ENCODE measurements at regions not wholly inside any gene's neighbourhood (a gene's known extent, or its start where the extent isn't known, plus 50 kb on each side); places are given as distances from the start of the nearest gene placed in this dataset.

DNA sequence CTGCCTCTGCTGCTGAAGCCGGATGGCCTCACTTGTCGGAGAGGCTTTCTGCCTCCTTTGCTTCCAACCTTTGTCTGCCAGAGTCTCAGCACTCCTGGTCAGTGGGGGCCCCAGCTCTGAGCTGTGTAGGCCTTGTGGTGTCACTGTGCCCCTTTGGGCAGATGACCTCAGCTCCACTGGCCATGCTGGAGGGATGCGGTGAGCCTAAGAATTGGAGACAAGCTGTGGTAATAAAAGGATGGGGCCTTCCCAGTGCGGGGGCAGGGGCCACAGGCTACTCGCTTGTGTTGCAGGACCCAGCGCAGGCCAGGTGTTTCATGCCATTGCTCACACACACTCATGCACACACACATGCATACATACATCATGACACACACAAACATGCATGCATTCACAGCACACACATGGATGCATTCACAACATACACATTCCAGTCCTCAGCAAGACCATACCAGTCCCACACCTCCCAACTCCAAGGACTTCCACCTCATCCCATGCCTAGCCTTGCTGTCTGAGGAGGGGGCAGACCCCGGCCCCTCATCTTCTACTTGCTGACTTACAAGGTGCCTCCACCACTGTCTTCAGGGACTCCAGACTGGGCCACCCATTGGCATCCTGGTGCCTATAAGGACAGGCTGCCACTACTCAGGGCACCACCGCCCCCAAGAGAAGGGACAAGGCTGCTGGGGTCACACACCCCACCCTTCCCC is 237.7 kb downstream of the SYK start:
- Histone ChIP-seq H3K4me3 (ENCODE audit: low read depth, low read length) (no peak overlapping the region), H3K27me3 (ENCODE audit: control insufficient read depth, insufficient read depth, low read length) (no peaks in the 10 kb centered on the region), H3K27ac (ENCODE audit: insufficient read depth, low read length, poor library complexity, severe bottlenecking) (no peak overlapping the region), H3K36me3 (ENCODE audit: control insufficient read depth, insufficient read depth, low read length) (no peaks in the 10 kb centered on the region), H3K4me1 (ENCODE audit: control insufficient read depth, insufficient read depth, low read length, poor library complexity, severe bottlenecking) (peaks cover 8% of the 10 kb centered on the region), H3K9me3 (ENCODE audit: control insufficient read depth in 2 of 2, low read length in 2 of 2) (no peaks in the 10 kb centered on the region)
- Mint-ChIP-seq H3K27ac (no peak overlapping the region), H3K4me1 (peaks cover 0 to 10% (median 4%) of the 10 kb centered on the region in 4 donors), H3K4me3 (no peak overlapping the region), H3K9me3 (peaks cover 0 to 3% (median 0%) of the 10 kb centered on the region in 7 donors), H3K27me3 (peaks cover 20% of the 10 kb centered on the region), H3K36me3 (no peaks in the 10 kb centered on the region)
- ATAC-seq (ENCODE audit: low read depth in 2 of 2): no peak
- no peak for DNase-seq

DNA sequence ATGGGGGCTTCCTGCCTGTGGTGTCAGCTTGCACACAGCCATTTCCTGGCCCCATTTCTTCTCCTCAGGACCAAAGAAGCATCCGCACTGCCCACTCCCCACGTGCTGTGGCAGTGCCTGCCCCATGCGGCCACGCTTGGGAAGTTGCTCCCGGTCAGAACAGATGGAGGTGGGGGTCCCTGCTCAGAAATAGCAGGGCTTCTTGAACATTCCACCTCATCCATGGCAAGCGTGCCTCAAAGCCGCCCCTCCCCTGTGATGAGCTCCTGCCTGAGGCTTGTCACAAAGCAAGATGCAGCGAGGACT is 238.2 kb downstream of the SYK start:
- Mint-ChIP-seq H3K27ac (no peak overlapping the region), H3K36me3 (no peaks in the 10 kb centered on the region), H3K27me3 (peaks cover 23% of the 10 kb centered on the region), H3K4me1 (peaks cover 0 to 10% (median 4%) of the 10 kb centered on the region in 4 donors), H3K9me3 (peaks cover 0 to 2% (median 0%) of the 10 kb centered on the region in 7 donors), H3K4me3 (no peak overlapping the region)
- DNase-seq (no peak), ATAC-seq (ENCODE audit: low read depth in 2 of 2) (no peak)
- no peak overlapping the region for H3K4me3 ChIP-seq (ENCODE audit: low read depth, low read length)
- no peaks in the 10 kb centered on the region for H3K9me3 ChIP-seq (ENCODE audit: control insufficient read depth in 2 of 2, low read length in 2 of 2)
- peaks cover 1% of the 10 kb centered on the region for H3K27me3 ChIP-seq (ENCODE audit: control insufficient read depth, insufficient read depth, low read length)
- no peak overlapping the region for H3K27ac ChIP-seq (ENCODE audit: insufficient read depth, low read length, poor library complexity, severe bottlenecking)
- H3K36me3 ChIP-seq (ENCODE audit: control insufficient read depth, insufficient read depth, low read length): no peaks in the 10 kb centered on the region
- H3K4me1 ChIP-seq (ENCODE audit: control insufficient read depth, insufficient read depth, low read length, poor library complexity, severe bottlenecking): peaks cover 8% of the 10 kb centered on the region

DNA sequence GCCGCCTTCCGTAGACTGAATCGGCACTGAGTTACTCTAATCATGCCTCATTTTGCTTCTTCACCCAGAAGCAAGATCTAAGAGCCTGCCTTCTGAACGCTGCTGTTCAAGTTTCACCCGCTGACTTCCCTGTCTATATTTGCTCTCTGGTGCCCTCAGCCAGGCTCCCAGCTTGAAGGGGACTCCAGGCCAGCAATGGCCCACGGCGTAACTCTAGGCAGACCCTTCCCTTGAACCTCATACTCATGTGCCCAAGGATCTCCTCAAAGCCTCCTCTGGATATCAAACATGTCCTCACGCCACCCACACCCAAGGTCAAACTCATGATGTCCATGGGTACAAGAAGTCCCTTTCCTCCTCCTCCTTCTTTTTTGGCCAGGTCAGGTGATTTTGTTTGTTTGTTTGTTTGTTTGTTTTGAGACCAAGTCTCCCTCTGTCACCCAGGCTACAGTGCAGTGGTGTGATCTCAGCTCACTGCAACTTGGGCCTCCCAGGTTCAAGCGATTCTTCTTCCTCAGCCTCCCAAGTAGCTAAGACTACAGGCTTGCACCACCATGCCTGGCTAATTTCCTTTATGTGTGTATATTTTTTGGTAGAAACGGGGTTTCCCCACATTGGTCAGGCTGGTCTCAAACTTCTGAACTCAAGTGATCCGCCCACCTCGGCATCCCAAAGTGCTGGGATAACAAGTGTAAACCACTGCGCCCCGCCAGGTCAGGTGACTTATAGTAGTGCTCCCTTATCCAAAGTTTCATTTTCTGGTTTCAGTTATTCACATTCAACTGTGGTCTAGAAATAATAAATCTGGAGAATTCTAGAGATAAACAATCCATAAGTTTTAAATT is 239.0 kb downstream of the SYK start:
- Histone ChIP-seq H3K4me3 (ENCODE audit: low read depth, low read length) (no peak overlapping the region), H3K27me3 (ENCODE audit: control insufficient read depth, insufficient read depth, low read length) (peaks cover 8% of the 10 kb centered on the region), H3K27ac (ENCODE audit: insufficient read depth, low read length, poor library complexity, severe bottlenecking) (no peak overlapping the region), H3K4me1 (ENCODE audit: control insufficient read depth, insufficient read depth, low read length, poor library complexity, severe bottlenecking) (peaks cover 8% of the 10 kb centered on the region), H3K36me3 (ENCODE audit: control insufficient read depth, insufficient read depth, low read length) (no peaks in the 10 kb centered on the region), H3K9me3 (ENCODE audit: control insufficient read depth in 2 of 2, low read length in 2 of 2) (no peaks in the 10 kb centered on the region)
- H3K27me3 Mint-ChIP-seq: peaks cover 28% of the 10 kb centered on the region
- no peak overlapping the region for H3K4me3 Mint-ChIP-seq
- no peaks in the 10 kb centered on the region for H3K36me3 Mint-ChIP-seq
- H3K4me1 Mint-ChIP-seq: peaks cover 0 to 10% (median 4%) of the 10 kb centered on the region in 4 donors
- no peak for ATAC-seq (ENCODE audit: low read depth in 2 of 2)
- no peak overlapping the region for H3K27ac Mint-ChIP-seq
- DNase-seq: no peak
- peaks cover 0 to 2% (median 0%) of the 10 kb centered on the region in 7 donors for H3K9me3 Mint-ChIP-seq

DNA sequence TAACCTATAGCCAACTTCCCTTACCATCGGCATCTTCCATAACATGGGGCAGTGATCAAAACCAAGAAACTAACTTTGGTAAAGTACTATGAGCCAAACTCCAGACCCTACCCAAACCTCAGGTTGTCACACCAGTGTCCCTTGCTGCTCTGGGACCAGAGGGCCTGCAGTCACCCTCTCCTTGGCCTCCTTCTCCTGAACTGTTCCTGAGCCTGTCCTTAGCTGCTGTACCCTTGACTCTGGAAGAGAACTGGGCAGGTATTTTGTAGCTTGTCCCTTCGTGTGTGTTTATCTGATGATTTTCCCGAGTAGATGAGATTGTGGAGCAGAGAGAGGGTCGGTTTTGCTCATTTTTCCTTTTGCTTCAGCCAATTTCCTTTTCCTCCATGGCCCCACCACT is 240.4 kb downstream of the SYK start:
- no peak overlapping the region for H3K4me3 Mint-ChIP-seq
- Histone ChIP-seq H3K9me3 (ENCODE audit: control insufficient read depth in 2 of 2, low read length in 2 of 2) (no peaks in the 10 kb centered on the region), H3K4me1 (ENCODE audit: control insufficient read depth, insufficient read depth, low read length, poor library complexity, severe bottlenecking) (peaks cover 5% of the 10 kb centered on the region), H3K27ac (ENCODE audit: insufficient read depth, low read length, poor library complexity, severe bottlenecking) (no peak overlapping the region), H3K4me3 (ENCODE audit: low read depth, low read length) (no peak overlapping the region), H3K27me3 (ENCODE audit: control insufficient read depth, insufficient read depth, low read length) (peaks cover 13% of the 10 kb centered on the region), H3K36me3 (ENCODE audit: control insufficient read depth, insufficient read depth, low read length) (no peaks in the 10 kb centered on the region)
- H3K9me3 Mint-ChIP-seq: peaks cover 0 to 2% (median 0%) of the 10 kb centered on the region in 7 donors
- H3K36me3 Mint-ChIP-seq: no peaks in the 10 kb centered on the region
- peaks cover 0 to 16% (median 4%) of the 10 kb centered on the region in 4 donors for H3K4me1 Mint-ChIP-seq
- DNase-seq: no peak
- H3K27ac Mint-ChIP-seq: no peak overlapping the region
- no peak for ATAC-seq (ENCODE audit: low read depth in 2 of 2)
- H3K27me3 Mint-ChIP-seq: peaks cover 36% of the 10 kb centered on the region

DNA sequence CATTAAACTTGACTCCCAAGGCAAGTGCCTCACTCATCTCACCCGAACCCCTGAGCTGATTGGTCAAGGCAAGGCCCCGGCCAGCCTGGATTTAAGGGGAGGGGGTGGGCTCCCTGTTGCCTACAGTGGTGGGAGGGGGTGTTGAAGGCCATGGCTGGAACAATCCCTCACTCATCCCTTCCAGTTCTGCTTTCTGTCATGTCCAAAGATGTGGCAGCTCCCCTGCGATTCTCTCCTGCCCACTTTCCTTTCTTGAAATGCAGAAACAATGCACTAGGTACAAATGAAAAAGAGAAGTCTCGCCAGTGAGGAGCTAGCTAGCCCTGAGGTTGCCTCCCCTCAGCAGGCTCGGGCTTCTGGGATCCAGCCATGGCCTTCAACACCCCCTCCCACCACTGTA is 240.9 kb downstream of the SYK start:
- Histone ChIP-seq H3K9me3 (ENCODE audit: control insufficient read depth in 2 of 2, low read length in 2 of 2) (no peaks in the 10 kb centered on the region), H3K4me1 (ENCODE audit: control insufficient read depth, insufficient read depth, low read length, poor library complexity, severe bottlenecking) (peaks cover 4% of the 10 kb centered on the region), H3K27ac (ENCODE audit: insufficient read depth, low read length, poor library complexity, severe bottlenecking) (no peak overlapping the region), H3K36me3 (ENCODE audit: control insufficient read depth, insufficient read depth, low read length) (no peaks in the 10 kb centered on the region), H3K4me3 (ENCODE audit: low read depth, low read length) (no peak overlapping the region), H3K27me3 (ENCODE audit: control insufficient read depth, insufficient read depth, low read length) (peaks cover 13% of the 10 kb centered on the region)
- ATAC-seq (ENCODE audit: low read depth in 2 of 2) (no peak), DNase-seq (no peak)
- Mint-ChIP-seq H3K27me3 (peaks cover 37% of the 10 kb centered on the region), H3K27ac (no peak overlapping the region), H3K4me3 (no peak overlapping the region), H3K4me1 (peaks cover 0 to 15% (median 6%) of the 10 kb centered on the region in 4 donors), H3K36me3 (no peaks in the 10 kb centered on the region), H3K9me3 (peaks cover 0 to 2% (median 0%) of the 10 kb centered on the region in 7 donors)

DNA sequence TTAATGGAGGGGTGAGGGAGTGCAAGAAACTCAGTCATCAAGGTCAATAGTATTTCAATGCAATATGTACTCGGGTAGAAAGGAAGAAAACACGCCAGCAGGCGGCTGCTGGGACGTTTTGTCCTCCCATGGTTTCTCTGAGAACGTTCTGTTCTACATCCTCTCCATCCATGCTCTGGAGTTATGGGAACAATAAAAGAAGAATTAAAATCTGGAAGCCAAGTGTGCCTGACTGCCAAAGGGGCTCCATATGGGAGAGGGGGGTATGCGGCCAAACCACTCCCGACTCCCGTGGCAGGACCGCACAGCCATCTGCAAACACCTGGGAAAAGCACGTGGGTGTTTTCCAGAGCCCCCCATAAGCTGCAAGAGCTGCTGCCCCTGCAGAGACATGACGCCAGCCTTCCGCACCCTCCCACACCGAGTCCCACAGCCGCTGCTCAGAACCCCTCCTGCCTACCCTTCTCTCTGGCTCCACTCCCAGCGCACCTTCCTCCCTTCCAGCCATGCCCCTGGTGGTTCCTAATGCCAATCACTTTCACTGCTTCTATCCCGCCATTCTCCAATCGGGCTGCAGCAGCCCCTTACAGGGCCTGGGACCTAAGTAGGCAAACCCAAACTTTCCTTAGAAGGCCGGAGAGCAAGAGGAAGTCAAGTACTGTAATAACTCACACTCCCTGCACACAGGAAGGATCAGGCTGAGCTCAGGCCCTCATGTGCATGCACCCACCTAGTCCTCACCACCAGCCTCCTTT is 241.6 kb downstream of the SYK start:
- H3K27me3 ChIP-seq (ENCODE audit: control insufficient read depth, insufficient read depth, low read length): peaks cover 14% of the 10 kb centered on the region
- peaks cover 7% of the 10 kb centered on the region for H3K4me1 ChIP-seq (ENCODE audit: control insufficient read depth, insufficient read depth, low read length, poor library complexity, severe bottlenecking)
- no peaks in the 10 kb centered on the region for H3K36me3 Mint-ChIP-seq
- H3K4me1 Mint-ChIP-seq: peaks cover 0 to 15% (median 9%) of the 10 kb centered on the region in 4 donors
- ATAC-seq (ENCODE audit: low read depth in 2 of 2): no peak
- H3K36me3 ChIP-seq (ENCODE audit: control insufficient read depth, insufficient read depth, low read length): no peaks in the 10 kb centered on the region
- H3K9me3 ChIP-seq (ENCODE audit: control insufficient read depth in 2 of 2, low read length in 2 of 2): no peaks in the 10 kb centered on the region
- H3K9me3 Mint-ChIP-seq: peaks cover 0 to 2% (median 0%) of the 10 kb centered on the region in 7 donors
- no peak overlapping the region for H3K27ac ChIP-seq (ENCODE audit: insufficient read depth, low read length, poor library complexity, severe bottlenecking)
- no peak overlapping the region for H3K4me3 Mint-ChIP-seq
- DNase-seq: no peak
- H3K27ac Mint-ChIP-seq: no peak overlapping the region
- H3K4me3 ChIP-seq (ENCODE audit: low read depth, low read length): no peak overlapping the region
- peaks cover 39% of the 10 kb centered on the region for H3K27me3 Mint-ChIP-seq

DNA sequence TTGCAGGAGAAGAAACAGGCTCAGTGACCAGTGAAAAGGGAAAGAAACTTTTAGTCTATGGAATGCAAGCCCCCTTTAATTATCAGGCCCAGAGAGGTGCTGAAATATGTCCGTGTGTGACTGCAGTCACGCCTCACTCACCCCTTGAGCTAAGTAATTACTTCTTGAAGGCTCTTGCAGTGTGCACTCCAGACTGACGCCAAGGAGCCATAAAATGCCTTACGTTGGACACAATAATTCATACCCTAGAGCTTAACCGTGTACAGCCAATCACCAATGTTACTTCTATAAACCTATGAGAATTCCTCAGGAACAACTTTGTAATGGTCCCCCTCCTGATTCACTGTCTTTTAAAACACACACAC is 242.2 kb downstream of the SYK start:
- peaks cover 0 to 15% (median 9%) of the 10 kb centered on the region in 4 donors for H3K4me1 Mint-ChIP-seq
- DNase-seq (no peak), ATAC-seq (ENCODE audit: low read depth in 2 of 2) (no peak)
- Histone ChIP-seq H3K27me3 (ENCODE audit: control insufficient read depth, insufficient read depth, low read length) (peaks cover 20% of the 10 kb centered on the region), H3K4me3 (ENCODE audit: low read depth, low read length) (no peak overlapping the region), H3K27ac (ENCODE audit: insufficient read depth, low read length, poor library complexity, severe bottlenecking) (no peak overlapping the region), H3K36me3 (ENCODE audit: control insufficient read depth, insufficient read depth, low read length) (no peaks in the 10 kb centered on the region), H3K9me3 (ENCODE audit: control insufficient read depth in 2 of 2, low read length in 2 of 2) (no peaks in the 10 kb centered on the region), H3K4me1 (ENCODE audit: control insufficient read depth, insufficient read depth, low read length, poor library complexity, severe bottlenecking) (peaks cover 7% of the 10 kb centered on the region)
- peaks cover 42% of the 10 kb centered on the region for H3K27me3 Mint-ChIP-seq
- H3K9me3 Mint-ChIP-seq: peaks cover 0 to 2% (median 0%) of the 10 kb centered on the region in 7 donors
- no peak overlapping the region for H3K4me3 Mint-ChIP-seq
- no peak overlapping the region for H3K27ac Mint-ChIP-seq
- no peaks in the 10 kb centered on the region for H3K36me3 Mint-ChIP-seq
